ENCODE measurements at regions not wholly inside any gene's neighbourhood (a gene's known extent, or its start where the extent isn't known, plus 50 kb on each side); places are given as distances from the start of the nearest gene placed in this dataset.

- Histone ChIP-seq H3K4me3 (ENCODE audit: low read length, poor library complexity, severe bottlenecking) (no peak overlapping the region), H3K9ac (ENCODE audit: low read depth, low read length, poor library complexity, severe bottlenecking) (no peak overlapping the region), H3K9me2 (replicated peaks; ENCODE audit: low read depth, low read length) (no peaks in the 10 kb centered on the region), H3F3A (ENCODE audit: low read depth) (peaks cover 8% of the 10 kb centered on the region), H3K79me2 (ENCODE audit: insufficient read depth, low read length) (no peaks in the 10 kb centered on the region), H3K36me3 (ENCODE audit: insufficient read depth, low read length) (no peaks in the 10 kb centered on the region), H3K27me3 (ENCODE audit: insufficient read depth, low read length, poor library complexity, severe bottlenecking) (no peaks in the 10 kb centered on the region), H2AFZ (ENCODE audit: low read length) (peak overlapping the region; percentile 57), H3K9me3 (ENCODE audit: insufficient read depth, low read depth, low read length) (no peaks in the 10 kb centered on the region), H4K20me1 (ENCODE audit: insufficient read depth, low read length, poor library complexity, severe bottlenecking) (no peaks in the 10 kb centered on the region), H3K4me2 (ENCODE audit: low read depth, low read length, poor library complexity, severe bottlenecking) (no peak overlapping the region), H3K4me1 (ENCODE audit: insufficient read depth, low read length, poor library complexity, severe bottlenecking) (peaks cover 44% of the 10 kb centered on the region)
- TF ChIP-seq EZH2phosphoT487 (IDR thresholded peaks at IDR 0.05; ENCODE audit: borderline replicate concordance) (no peak), CTCF (conservative IDR thresholded peaks at IDR 0.05; ENCODE audit: low read length) (no peak)
Measured at GRCh38 chr10:33123680-33124079, 165.7 kb upstream of the ITGB1 start.

GRCh38 chr10:33122014-33122809, 164.2 kb upstream of the ITGB1 start:
- Histone ChIP-seq H3K27me3 (ENCODE audit: insufficient read depth, low read length, poor library complexity, severe bottlenecking) (no peaks in the 10 kb centered on the region), H3K9ac (ENCODE audit: low read depth, low read length, poor library complexity, severe bottlenecking) (no peak overlapping the region), H3K4me2 (ENCODE audit: low read depth, low read length, poor library complexity, severe bottlenecking) (no peak overlapping the region), H3K4me1 (ENCODE audit: insufficient read depth, low read length, poor library complexity, severe bottlenecking) (peaks cover 46% of the 10 kb centered on the region), H4K20me1 (ENCODE audit: insufficient read depth, low read length, poor library complexity, severe bottlenecking) (no peaks in the 10 kb centered on the region), H3K36me3 (ENCODE audit: insufficient read depth, low read length) (no peaks in the 10 kb centered on the region), H3F3A (ENCODE audit: low read depth) (peaks cover 8% of the 10 kb centered on the region), H3K79me2 (ENCODE audit: insufficient read depth, low read length) (no peaks in the 10 kb centered on the region), H2AFZ (ENCODE audit: low read length) (0 out of 2 replicates have a peak overlapping the region, but pooled peaks have one; percentile 32), H3K9me3 (ENCODE audit: insufficient read depth, low read depth, low read length) (no peaks in the 10 kb centered on the region), H3K9me2 (replicated peaks; ENCODE audit: low read depth, low read length) (no peaks in the 10 kb centered on the region), H3K4me3 (ENCODE audit: low read length, poor library complexity, severe bottlenecking) (no peak overlapping the region)
- TF ChIP-seq CTCF (conservative IDR thresholded peaks at IDR 0.05; ENCODE audit: low read length), result no peak
- TF ChIP-seq EZH2phosphoT487 (IDR thresholded peaks at IDR 0.05; ENCODE audit: borderline replicate concordance), result no peak

- Histone ChIP-seq H3K4me1 (ENCODE audit: insufficient read depth, low read length, poor library complexity, severe bottlenecking) (peaks cover 34% of the 10 kb centered on the region), H3K4me2 (ENCODE audit: low read depth, low read length, poor library complexity, severe bottlenecking) (no peak overlapping the region), H3F3A (ENCODE audit: low read depth) (no peaks in the 10 kb centered on the region), H3K79me2 (ENCODE audit: insufficient read depth, low read length) (no peaks in the 10 kb centered on the region), H4K20me1 (ENCODE audit: insufficient read depth, low read length, poor library complexity, severe bottlenecking) (no peaks in the 10 kb centered on the region), H3K36me3 (ENCODE audit: insufficient read depth, low read length) (no peaks in the 10 kb centered on the region), H3K9ac (ENCODE audit: low read depth, low read length, poor library complexity, severe bottlenecking) (no peak overlapping the region), H3K9me3 (ENCODE audit: insufficient read depth, low read depth, low read length) (no peaks in the 10 kb centered on the region), H3K27me3 (ENCODE audit: insufficient read depth, low read length, poor library complexity, severe bottlenecking) (no peaks in the 10 kb centered on the region), H3K4me3 (ENCODE audit: low read length, poor library complexity, severe bottlenecking) (no peak overlapping the region), H3K9me2 (replicated peaks; ENCODE audit: low read depth, low read length) (no peaks in the 10 kb centered on the region), H2AFZ (ENCODE audit: low read length) (no peak overlapping the region)
- no peak for TF ChIP-seq EZH2phosphoT487 (IDR thresholded peaks at IDR 0.05; ENCODE audit: borderline replicate concordance)
- TF ChIP-seq CTCF (conservative IDR thresholded peaks at IDR 0.05; ENCODE audit: low read length), result no peak
Measured at GRCh38 chr10:33120700-33121099, 162.7 kb upstream of the ITGB1 start.

Measured in Loucy (cell line).